DND-41 (cell line): ENCODE measurements at regions not wholly inside any gene's neighbourhood (a gene's known extent, or its start where the extent isn't known, plus 50 kb on each side); places are given as distances from the start of the nearest gene placed in this dataset.

Source experiments
- EZH2 ChIP-seq: IDR thresholded peaks from 3 replicates; pipeline ENCODE4 v1.6.1; 2012; ENCODE audit warnings: borderline replicate concordance, low read depth, mild to moderate bottlenecking, moderate library complexity, low read length, inconsistent platforms; ENCODE audit not compliant: severe bottlenecking
- TF ChIP-seq, protein P1 (sequence below): IDR thresholded peaks from 2 replicates; pipeline ENCODE4 v1.5.1; 2012; ENCODE audit warnings: borderline replicate concordance, low read length, moderate library complexity, mild to moderate bottlenecking; ENCODE audit not compliant: poor library complexity, severe bottlenecking; ENCODE audit errors: extremely low read depth

DNA sequence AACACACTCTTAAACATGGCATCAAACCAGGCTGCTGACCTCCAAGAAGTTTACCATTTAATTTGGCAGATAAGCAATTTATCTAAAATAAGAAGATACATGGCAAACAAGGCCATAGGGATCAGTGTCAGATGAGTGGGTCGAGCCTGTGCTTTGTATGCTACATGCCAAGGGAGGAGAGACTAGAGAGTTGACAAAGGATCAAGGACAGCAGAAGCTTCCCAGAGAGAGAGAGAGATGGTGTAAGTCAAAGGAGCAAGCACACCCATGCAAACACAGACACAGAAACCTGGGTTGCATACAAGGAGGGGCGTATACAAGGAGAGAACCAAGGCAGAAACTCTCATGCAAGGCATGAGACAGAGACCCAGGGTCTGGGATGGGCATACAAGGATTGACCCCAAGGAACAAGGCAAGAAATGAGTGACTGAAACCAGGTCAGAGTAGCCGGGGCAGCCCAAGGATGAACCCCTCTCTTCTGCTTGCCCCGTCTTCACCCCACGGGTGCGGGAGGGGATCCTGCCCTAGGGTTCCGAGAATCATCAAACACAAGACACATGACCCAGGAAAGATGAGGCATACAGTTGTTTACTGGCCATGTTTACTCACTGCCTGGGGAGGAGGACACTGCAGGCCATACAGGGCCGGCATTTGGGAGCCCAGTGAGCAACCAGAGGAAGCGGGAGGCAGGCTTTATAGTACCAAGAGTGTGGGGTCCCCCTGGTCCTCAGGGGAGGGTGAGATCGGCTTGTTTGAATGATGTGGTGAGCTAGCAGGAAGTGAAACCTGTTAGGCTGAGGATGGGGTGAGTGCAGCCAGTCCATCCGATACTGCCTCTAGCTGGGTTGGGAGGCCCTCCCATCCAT, 529.2 kb upstream of the ID2 start:
- TF ChIP-seq, protein P1, sequence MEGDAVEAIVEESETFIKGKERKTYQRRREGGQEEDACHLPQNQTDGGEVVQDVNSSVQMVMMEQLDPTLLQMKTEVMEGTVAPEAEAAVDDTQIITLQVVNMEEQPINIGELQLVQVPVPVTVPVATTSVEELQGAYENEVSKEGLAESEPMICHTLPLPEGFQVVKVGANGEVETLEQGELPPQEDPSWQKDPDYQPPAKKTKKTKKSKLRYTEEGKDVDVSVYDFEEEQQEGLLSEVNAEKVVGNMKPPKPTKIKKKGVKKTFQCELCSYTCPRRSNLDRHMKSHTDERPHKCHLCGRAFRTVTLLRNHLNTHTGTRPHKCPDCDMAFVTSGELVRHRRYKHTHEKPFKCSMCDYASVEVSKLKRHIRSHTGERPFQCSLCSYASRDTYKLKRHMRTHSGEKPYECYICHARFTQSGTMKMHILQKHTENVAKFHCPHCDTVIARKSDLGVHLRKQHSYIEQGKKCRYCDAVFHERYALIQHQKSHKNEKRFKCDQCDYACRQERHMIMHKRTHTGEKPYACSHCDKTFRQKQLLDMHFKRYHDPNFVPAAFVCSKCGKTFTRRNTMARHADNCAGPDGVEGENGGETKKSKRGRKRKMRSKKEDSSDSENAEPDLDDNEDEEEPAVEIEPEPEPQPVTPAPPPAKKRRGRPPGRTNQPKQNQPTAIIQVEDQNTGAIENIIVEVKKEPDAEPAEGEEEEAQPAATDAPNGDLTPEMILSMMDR = no peak
- no peak for TF ChIP-seq EZH2
